Mononuclear cell (primary cell): ENCODE measurements at regions not wholly inside any gene's neighbourhood (a gene's known extent, or its start where the extent isn't known, plus 50 kb on each side); places are given as distances from the start of the nearest gene placed in this dataset.

Experiments used
- H3K27me3 ChIP-seq: 2 replicates; pipeline ENCODE4 v1.6.0; 2011; ENCODE audit warnings: low read length, control low read depth; ENCODE audit not compliant: insufficient read depth
- H3K4me1 ChIP-seq: 2 replicates; pipeline ENCODE4 v1.5.1; 2011; ENCODE audit warnings: mild to moderate bottlenecking, low read length, control low read depth; ENCODE audit not compliant: insufficient read depth
- H3K4me3 ChIP-seq: 2 replicates; pipeline ENCODE4 v1.5.1; 2011; ENCODE audit warnings: mild to moderate bottlenecking, low read length, moderate library complexity
- H3K9me3 ChIP-seq: 2 replicates; pipeline ENCODE4 v1.5.1; 2011; ENCODE audit warnings: low read depth, mild to moderate bottlenecking, control low read depth, low read length

DNA sequence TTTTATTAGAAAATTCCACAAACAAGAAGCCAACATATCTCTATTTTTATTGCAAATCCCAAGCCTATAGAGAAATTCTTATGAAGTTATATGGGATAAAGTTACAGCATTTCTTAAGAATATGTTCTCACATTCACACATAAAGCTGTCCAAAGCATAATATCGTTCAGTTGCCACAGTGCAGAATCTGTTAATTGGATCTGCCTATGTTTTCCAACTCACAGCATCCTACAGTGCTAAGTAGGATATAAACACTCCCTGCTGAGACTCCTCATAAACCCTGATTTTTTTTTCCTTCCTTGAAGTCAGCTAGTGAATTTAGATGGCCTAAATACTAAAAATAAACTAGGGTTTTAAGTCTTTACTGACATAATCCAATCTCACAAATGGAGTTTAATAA, 307.9 kb downstream of the PDGFC start:
- Histone ChIP-seq H3K9me3 (no peaks in the 10 kb centered on the region), H3K4me1 (no peaks in the 10 kb centered on the region), H3K4me3 (no peak overlapping the region), H3K27me3 (no peaks in the 10 kb centered on the region)

- Histone ChIP-seq H3K4me3 (no peak overlapping the region), H3K4me1 (no peaks in the 10 kb centered on the region), H3K9me3 (no peaks in the 10 kb centered on the region), H3K27me3 (no peaks in the 10 kb centered on the region)
Observed at GRCh38 chr4:156662921-156663320, 308.7 kb downstream of the PDGFC start.

- Histone ChIP-seq H3K27me3 (no peaks in the 10 kb centered on the region), H3K4me3 (no peak overlapping the region), H3K9me3 (no peaks in the 10 kb centered on the region), H3K4me1 (no peaks in the 10 kb centered on the region)
Observed at GRCh38 chr4:156661555-156661954, 310.0 kb downstream of the PDGFC start.

GRCh38 chr4:156660465-156660864, 311.1 kb downstream of the PDGFC start:
- H3K4me3 ChIP-seq = no peak overlapping the region
- H3K9me3 ChIP-seq = no peaks in the 10 kb centered on the region
- H3K27me3 ChIP-seq = no peaks in the 10 kb centered on the region
- H3K4me1 ChIP-seq = no peaks in the 10 kb centered on the region

DNA sequence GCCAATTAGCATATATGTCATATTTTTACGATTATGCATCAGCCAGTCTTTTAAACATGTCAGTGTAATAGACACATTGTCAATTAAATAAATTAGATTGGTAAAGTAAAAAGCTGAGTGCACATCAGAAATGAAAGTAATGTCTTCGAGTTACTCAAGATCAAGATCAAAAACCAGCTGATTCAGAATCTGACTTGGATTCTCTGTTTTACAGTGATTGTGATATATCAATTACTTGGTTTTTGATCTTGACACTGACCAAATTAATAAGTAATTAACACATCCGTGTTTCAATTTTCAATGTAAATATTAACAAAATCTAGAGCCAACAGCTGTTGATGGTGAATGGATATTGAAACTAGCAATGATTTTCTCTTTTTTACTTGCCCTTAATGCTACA, 311.6 kb downstream of the PDGFC start:
- no peaks in the 10 kb centered on the region for H3K9me3 ChIP-seq
- no peaks in the 10 kb centered on the region for H3K4me1 ChIP-seq
- no peaks in the 10 kb centered on the region for H3K27me3 ChIP-seq
- H3K4me3 ChIP-seq = no peak overlapping the region

GRCh38 chr4:156659570-156659969, 312.0 kb downstream of the PDGFC start:
- no peaks in the 10 kb centered on the region for H3K9me3 ChIP-seq
- H3K27me3 ChIP-seq = no peaks in the 10 kb centered on the region
- no peaks in the 10 kb centered on the region for H3K4me1 ChIP-seq
- no peak overlapping the region for H3K4me3 ChIP-seq

DNA sequence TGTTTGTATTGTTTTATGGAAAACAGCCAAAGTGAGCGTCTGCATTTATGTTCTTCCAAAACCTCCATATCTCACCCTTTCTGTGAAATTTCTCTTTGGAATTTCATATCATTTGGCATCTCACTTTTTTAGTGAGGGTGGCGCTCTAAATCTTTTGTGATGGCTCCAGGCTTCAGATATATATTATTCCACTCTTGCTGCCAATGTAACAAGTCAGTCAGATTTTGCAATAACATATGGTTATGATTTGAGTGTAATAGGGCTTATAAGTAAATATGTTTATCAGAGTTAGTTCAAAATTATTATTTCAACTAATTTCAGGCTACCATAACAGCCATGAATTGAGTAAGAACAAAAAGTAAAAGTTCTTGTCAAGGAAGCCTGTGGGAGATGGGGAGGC, 314.7 kb downstream of the PDGFC start:
- H3K4me3 ChIP-seq = no peak overlapping the region
- no peaks in the 10 kb centered on the region for H3K4me1 ChIP-seq
- H3K27me3 ChIP-seq = no peaks in the 10 kb centered on the region
- H3K9me3 ChIP-seq = no peaks in the 10 kb centered on the region

GRCh38 chr4:156654410-156654809, 317.2 kb downstream of the PDGFC start:
- Histone ChIP-seq H3K9me3 (no peaks in the 10 kb centered on the region), H3K4me1 (no peaks in the 10 kb centered on the region), H3K4me3 (no peak overlapping the region), H3K27me3 (no peaks in the 10 kb centered on the region)

DNA sequence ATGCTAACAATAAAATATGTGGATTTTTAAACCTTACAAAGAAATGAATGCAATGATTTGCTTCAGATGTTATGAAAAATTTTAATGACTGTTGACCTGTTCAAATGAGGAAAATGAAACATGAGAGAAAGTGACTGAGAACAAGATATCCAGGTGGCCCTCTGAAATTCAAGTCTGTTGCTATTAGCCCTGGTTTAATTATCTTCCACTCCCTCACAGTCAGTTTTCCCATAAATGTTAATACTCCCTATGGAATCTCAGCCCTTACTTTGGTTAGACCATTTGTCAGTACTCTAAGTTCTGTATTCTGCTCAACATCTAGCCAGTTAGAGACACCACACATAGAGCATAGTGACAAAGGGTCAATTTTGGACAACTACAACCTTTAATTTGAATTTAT, 327.8 kb downstream of the PDGFC start:
- Histone ChIP-seq H3K27me3 (no peaks in the 10 kb centered on the region), H3K4me1 (no peaks in the 10 kb centered on the region), H3K9me3 (no peaks in the 10 kb centered on the region), H3K4me3 (no peak overlapping the region)

DNA sequence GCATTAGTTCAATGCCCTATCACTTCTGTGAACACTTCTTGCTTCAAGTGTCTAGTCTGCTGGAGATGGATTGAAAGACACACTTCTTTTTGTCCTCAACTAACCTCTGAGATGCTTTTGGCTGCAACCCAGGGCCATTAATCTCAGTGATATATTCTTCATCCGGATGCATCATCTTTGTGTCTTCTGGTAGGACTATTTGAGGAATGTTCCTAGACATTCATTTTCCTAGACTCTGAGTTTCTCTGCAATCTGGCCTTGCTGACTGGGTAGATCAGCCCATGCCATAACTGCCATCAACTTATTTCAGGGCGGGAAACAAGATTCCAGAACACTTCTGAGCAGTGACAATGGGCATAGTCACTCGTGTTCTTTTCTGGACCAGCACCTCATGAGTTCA, 329.4 kb downstream of the PDGFC start:
- Histone ChIP-seq H3K4me1 (no peaks in the 10 kb centered on the region), H3K4me3 (no peak overlapping the region), H3K9me3 (no peaks in the 10 kb centered on the region), H3K27me3 (no peaks in the 10 kb centered on the region)

DNA sequence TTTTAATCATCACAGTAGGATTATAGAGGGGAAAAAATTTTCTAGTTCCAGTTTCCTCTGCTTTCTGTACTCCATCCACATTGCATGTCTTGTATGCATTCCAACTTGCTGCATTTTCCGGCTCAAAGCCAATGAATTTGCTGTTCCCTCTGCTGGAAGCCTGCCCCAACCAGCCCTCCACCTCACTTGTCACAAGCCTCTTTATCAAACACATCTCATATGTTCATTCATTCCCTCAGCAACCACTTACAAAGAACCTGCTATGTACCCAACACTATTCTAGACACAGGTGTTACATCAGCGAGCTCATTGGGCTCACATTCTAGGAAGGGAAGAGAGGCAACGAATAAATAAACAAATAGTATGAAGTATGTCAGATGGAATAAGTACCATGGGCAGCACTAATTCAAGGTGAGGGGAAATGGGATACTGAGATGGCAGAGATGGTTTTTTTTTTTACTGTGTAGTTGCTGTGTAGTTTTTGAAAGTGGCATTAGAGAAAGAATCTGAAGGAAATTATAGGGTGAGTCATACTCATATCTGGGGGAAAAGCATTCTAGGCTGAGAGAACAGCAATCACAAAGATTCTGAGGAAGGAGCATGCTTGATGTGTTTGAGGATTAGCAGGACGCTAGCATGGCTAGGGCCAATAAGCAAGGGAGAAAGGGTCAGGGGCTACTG, 332.5 kb downstream of the PDGFC start:
- no peaks in the 10 kb centered on the region for H3K9me3 ChIP-seq
- no peaks in the 10 kb centered on the region for H3K27me3 ChIP-seq

GRCh38 chr4:156638334-156638733, 333.3 kb downstream of the PDGFC start:
- H3K4me3 ChIP-seq = no peak overlapping the region

More for the DNA sequence above, 332.5 kb downstream of the PDGFC start:
- Histone ChIP-seq H3K4me1 (no peaks in the 10 kb centered on the region), H3K4me3 (no peak overlapping the region)

DNA sequence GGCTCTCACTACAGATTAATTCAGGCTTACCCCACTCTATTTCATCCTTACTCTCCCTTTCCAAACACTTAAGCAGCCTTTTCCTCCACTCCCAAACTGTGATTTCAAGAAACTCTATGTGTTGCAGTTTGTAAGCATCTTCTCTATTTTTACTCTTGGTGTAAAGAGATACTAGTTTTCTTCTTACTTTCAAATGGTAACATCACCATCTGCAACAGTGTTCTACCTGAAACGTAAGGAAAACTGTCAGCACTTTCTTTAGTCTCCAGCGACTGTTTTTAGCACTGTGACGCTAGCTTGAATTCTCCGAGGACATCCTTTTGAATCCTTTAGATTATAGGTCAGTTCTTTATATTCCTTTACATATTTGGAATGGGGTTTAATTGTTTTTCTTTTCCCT, 335.2 kb downstream of the PDGFC start:
- H3K9me3 ChIP-seq = no peaks in the 10 kb centered on the region
- H3K4me1 ChIP-seq = no peaks in the 10 kb centered on the region
- H3K27me3 ChIP-seq = no peaks in the 10 kb centered on the region
- H3K4me3 ChIP-seq = no peak overlapping the region

More at GRCh38 chr4:156638334-156638733, 333.3 kb downstream of the PDGFC start:
- no peaks in the 10 kb centered on the region for H3K9me3 ChIP-seq
- H3K27me3 ChIP-seq = no peaks in the 10 kb centered on the region
- H3K4me1 ChIP-seq = no peaks in the 10 kb centered on the region

DNA sequence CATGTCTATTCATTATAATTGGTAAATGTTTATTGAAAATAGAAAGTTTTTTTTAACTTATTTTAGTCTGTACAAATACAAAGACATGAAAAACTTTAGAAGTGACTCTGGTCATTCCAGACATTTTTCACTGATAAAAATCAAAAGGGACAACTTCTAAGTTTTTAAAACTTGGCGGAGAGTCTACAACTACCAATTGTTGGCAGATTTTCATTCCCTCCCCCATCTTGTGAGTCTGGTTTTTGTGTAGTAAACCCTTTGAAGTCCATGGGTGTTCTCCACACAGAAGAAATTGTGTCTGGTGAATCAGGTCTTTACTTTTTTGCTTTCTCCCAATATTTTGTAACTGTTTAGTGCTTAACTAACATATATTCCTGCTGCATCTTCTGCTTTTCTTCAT, 336.5 kb downstream of the PDGFC start:
- no peak overlapping the region for H3K4me3 ChIP-seq
- H3K9me3 ChIP-seq = no peaks in the 10 kb centered on the region
- H3K27me3 ChIP-seq = no peaks in the 10 kb centered on the region
- no peaks in the 10 kb centered on the region for H3K4me1 ChIP-seq

GRCh38 chr4:156634612-156635011, 337.0 kb downstream of the PDGFC start:
- Histone ChIP-seq H3K9me3 (no peaks in the 10 kb centered on the region), H3K4me1 (no peaks in the 10 kb centered on the region), H3K4me3 (no peak overlapping the region), H3K27me3 (no peaks in the 10 kb centered on the region)

GRCh38 chr4:156633847-156634246, 337.8 kb downstream of the PDGFC start:
- Histone ChIP-seq H3K4me3 (no peak overlapping the region), H3K27me3 (no peaks in the 10 kb centered on the region), H3K4me1 (no peaks in the 10 kb centered on the region), H3K9me3 (no peaks in the 10 kb centered on the region)
